GM12878 (cell line): ENCODE measurements at regions not wholly inside any gene's neighbourhood (a gene's known extent, or its start where the extent isn't known, plus 50 kb on each side); places are given as distances from the start of the nearest gene placed in this dataset.
A peak's percentile ranks its signal among the peaks of the same experiment; 100 is the strongest.
"Not testable (repeated sequence)": the region's sequence is repeated elsewhere in the genome, so short reads cannot be mapped to it uniquely, and the experiment has no call there.

Experiments used
- ATF2 ChIP-seq: IDR thresholded peaks from 2 replicates; pipeline ENCODE4 v1.6.1; 2012; ENCODE audit warnings: low read length, inconsistent platforms
- CHD4 ChIP-seq: fragments of 200-600 bp; sonication (generic); IDR thresholded peaks from 2 replicates; pipeline ENCODE4 v1.6.1; 2016; ENCODE audit warnings: mild to moderate bottlenecking
- CTCF ChIP-seq, 3 experiments: IDR thresholded peaks in 2 of 3; conservative IDR thresholded peaks in 1 of 3; 2 replicates each; pipeline ENCODE4 v1.5.1; 2011; ENCODE audit warnings: low read depth in 3 of 3, low read length in 3 of 3, mild to moderate bottlenecking in 3 of 3, control low read depth in 2 of 3, moderate library complexity in 2 of 3, inconsistent platforms in 1 of 3, mixed read lengths in 1 of 3; ENCODE audit not compliant: control insufficient read depth in 2 of 3, insufficient read depth in 1 of 3; ENCODE audit errors: extremely low read depth in 1 of 3
- MXI1 ChIP-seq: fragments of 150-350 bp; IDR thresholded peaks from 2 replicates; pipeline ENCODE4 v1.6.1; 2011; ENCODE audit warnings: low read depth, mild to moderate bottlenecking, inconsistent platforms, low read length, improper control_type of control experiment
- POLR2A ChIP-seq: IDR thresholded peaks from 2 replicates; pipeline ENCODE4 v1.6.1; 2011; ENCODE audit warnings: low read depth, mild to moderate bottlenecking, low read length
- SKIL ChIP-seq: fragments of 450-650 bp; IDR thresholded peaks from 2 replicates; pipeline ENCODE4 v1.6.1; 2017; ENCODE audit warnings: mild to moderate bottlenecking, low read depth, inconsistent platforms; ENCODE audit not compliant: poor library complexity, severe bottlenecking
- ZBTB11 ChIP-seq: fragments of 450-650 bp; formaldehyde crosslinking; IDR thresholded peaks from 2 replicates; pipeline ENCODE4 v1.5.0; 2022; ENCODE audit warnings: mild to moderate bottlenecking, missing genetic modification characterization

- not testable (repeated sequence) for TF ChIP-seq POLR2A; SKIL; MXI1; ZBTB11 (CRISPR knock-in tag); ATF2; CHD4
- TF ChIP-seq CTCF (IDR thresholded peaks at IDR 0.05 in 2 of 3, conservative IDR thresholded peaks at IDR 0.05 in 1 of 3; ENCODE audit: control insufficient read depth in 2 of 3, extremely low read depth in 1 of 3, insufficient read depth in 1 of 3, low read depth in 3 of 3, low read length in 3 of 3) = peak; percentile 43 to 55 (median 43)
Observed at GRCh38 chr11:49526240-49526829, 317.9 kb upstream of the FOLH1 start.
